Left lobe of liver (tissue), 2 donors: ENCODE measurements at regions not wholly inside any gene's neighbourhood (a gene's known extent, or its start where the extent isn't known, plus 50 kb on each side); places are given as distances from the start of the nearest gene placed in this dataset.
"Not testable (repeated sequence)": the region's sequence is repeated elsewhere in the genome, so short reads cannot be mapped to it uniquely, and the experiment has no call there.

Experiments used
- ATAC-seq: fragments of 200-7000 bp; cut with Tn5 transposase; one replicate; pipeline ENCODE4 v1.9.1; 2020; ENCODE audit warnings: mild to moderate bottlenecking, moderate library complexity
- DNase-seq: peaks from one replicate; pipeline ENCODE4 v3.0.0-alpha.2; 2020; ENCODE audit warnings: low spot score
- donor health status: DM: no; HTN: no; CAD: no; lungs with moderate emphysema.
- donor health status: DM: no; HTN: yes; CAD: no.

DNA sequence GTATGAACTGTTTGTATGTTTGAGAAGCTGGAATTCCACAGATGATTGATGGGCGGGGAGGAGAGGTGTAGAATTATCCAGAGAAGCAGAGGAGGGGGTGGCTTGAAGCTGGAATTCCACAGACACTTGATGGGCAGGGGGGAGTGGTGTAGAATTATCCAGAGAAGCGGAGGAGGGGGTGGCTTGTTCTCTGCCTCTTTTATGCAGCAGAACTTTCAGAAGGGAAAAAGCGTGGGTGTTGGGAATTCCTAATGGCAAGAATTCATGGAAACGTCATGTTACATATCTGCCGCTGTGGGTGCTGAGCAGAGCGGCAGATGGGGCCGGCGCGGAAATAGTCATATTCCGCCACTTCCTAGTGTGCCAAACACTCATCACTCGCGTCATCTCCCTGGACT lies 167.9 kb upstream of the KCNG1 start:
- ATAC-seq: no peak

DNA sequence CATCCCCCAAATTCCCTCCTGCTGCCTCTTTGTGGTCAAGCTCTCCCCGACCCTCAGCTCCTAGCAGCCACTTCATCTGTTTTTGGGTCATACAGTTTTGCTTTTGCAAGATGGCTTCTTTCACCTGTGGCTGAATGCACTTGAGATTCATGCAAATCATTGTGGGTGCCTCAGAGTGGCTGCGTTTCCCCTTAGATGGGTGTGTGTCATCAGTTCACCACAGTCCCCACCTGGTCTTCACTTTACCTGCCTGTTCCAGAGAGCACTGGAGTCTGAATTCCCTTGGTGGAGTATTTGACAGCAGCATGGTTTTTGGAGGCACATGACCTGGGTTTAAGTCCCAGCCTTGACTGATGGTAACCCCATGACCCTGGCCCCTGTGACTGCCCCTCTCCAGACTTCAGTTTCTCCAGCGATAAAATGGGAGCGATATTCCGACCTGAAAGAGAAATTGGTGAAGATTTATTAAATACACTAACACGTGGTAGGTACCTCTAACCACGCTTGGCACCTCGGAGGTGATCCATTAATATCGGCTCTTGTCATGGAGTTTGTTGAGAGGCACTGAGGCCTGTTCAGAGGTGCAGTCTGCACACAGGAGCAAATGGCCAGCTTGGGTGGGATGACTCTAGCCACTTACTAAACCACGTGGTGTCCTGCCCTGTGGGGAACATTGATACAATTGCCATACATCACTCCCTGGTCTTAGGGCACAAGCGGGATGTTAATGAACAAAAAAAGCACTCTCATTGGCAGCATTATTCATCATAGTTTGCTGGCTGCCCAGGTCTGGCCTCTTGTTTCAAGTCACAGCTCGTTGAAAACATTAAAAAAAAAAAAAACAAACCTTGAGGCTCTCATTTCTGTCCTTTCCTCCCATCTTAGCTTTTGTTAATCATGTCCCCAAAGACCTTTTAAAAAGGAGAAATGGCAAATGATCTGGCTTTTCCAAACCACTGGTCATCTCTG lies 167.2 kb upstream of the KCNG1 start:
- DNase-seq (no peak), ATAC-seq (no peak)

More for the DNA sequence above, 167.9 kb upstream of the KCNG1 start:
- DNase-seq: no peak

GRCh38 chr20:51188941-51189340 lies 166.0 kb upstream of the KCNG1 start:
- DNase-seq (no peak), ATAC-seq (no peak)

- no peak for ATAC-seq
- DNase-seq: no peak
Observed at GRCh38 chr20:51187261-51187660, 164.4 kb upstream of the KCNG1 start.

DNA sequence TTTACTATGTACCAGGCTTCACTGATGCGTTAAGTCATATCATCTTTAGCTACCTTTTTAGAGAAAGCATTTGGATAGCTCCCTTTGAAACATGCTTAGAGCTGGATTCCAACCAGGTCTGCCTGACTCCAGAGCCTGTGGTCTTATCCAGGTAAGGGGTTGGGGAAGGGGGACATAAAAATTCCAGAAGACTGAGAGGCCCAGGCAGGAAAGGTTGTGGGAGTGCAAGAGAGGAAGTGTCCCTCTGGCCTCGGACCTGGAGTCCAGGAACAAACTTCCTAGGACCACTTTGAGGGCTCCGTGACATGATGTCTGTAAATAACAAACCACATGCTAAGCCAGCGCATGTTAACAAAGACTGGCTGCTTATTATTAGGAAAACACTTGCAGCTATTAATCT lies 163.0 kb upstream of the KCNG1 start:
- no peak for ATAC-seq
- DNase-seq: no peak

GRCh38 chr20:51185277-51185676 lies 162.4 kb upstream of the KCNG1 start:
- ATAC-seq (no peak), DNase-seq (no peak)

DNA sequence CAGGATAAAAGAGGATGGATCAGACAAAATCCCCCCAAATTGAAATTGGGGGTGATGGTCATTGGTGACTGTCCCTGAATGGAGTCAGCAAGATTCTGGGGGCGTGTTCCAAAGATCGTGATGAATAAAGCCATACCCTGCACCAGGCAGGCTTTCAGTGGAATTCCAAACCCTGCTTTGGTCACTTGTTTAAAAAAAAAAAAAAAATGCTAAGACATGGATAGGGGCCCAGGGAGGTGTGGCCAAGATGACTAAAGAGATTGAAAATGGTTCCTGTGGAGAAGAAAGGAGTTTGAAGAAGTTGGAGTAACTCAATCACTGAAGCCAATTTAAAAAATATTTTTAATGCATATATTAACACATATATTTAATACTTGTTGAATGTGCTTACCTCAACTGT lies 161.4 kb upstream of the KCNG1 start:
- ATAC-seq (no peak), DNase-seq (no peak)

GRCh38 chr20:51183451-51183850 lies 160.5 kb upstream of the KCNG1 start:
- DNase-seq: no peak
- ATAC-seq: no peak

GRCh38 chr20:51182571-51182970 lies 159.7 kb upstream of the KCNG1 start:
- no peak for DNase-seq
- ATAC-seq: no peak

DNA sequence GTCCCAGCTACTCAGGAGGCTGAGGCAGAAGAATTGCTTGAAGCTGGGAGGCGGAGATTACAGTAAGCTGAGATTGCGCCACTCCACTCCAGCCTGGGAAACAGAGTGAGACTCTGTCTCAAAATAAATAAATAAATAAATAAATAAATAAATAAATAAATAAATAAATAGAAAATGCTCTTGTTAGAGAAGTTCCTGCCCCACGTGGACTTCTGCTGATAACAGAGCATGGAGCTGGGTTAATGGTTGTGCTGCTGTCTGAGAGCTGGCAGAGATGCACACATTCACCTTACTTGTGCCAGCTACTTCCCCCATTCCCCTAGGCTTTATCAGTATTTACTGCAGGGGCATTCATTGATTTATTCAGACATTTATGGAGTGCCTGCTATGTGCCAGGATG lies 155.2 kb upstream of the KCNG1 start:
- ATAC-seq (no peak), DNase-seq (no peak)

DNA sequence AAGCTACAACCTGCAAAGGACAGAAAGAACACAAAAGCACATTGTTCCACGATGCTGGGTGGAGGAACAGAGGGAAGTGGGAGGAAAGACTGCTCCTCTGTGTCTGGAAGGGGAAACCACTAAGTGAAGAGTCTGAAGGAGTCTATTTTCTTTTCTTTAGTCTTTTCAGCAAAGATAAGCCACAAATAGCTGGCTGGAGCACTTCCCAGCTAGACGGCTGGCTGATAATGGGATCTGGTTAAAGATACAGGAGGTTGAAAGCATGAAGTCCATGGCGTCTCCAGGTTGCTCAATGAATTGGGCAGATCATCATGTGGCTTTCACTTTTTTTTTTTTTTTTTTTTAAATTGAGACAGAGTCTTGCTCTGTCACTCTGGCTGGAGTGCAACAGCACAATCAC lies 154.0 kb upstream of the KCNG1 start:
- ATAC-seq: no peak

GRCh38 chr20:51176446-51176845 lies 153.5 kb upstream of the KCNG1 start:
- DNase-seq (no peak), ATAC-seq (no peak)

More for the DNA sequence above, 154.0 kb upstream of the KCNG1 start:
- no peak for DNase-seq

DNA sequence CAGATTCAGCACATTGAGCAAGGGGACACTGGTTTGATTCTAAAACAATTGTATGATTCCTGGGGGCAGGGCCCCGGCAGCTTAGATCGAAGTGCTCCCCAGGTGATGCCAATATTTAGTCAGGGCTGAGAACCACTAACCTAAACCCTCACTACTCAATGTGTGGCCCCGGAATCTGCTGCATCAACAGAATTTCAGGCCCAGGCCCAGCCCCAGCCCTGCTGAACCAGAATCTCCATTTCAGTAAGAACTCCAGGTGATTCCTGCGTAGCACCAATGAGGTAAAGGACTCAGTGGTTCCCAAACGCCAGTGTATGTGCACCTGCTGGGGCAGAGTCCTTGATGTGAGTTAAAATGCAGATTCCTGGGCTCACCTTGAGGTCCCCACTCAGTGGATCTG lies 152.8 kb upstream of the KCNG1 start:
- DNase-seq (no peak), ATAC-seq (no peak)

GRCh38 chr20:51175156-51175555 lies 152.2 kb upstream of the KCNG1 start:
- ATAC-seq (no peak), DNase-seq (no peak)

GRCh38 chr20:51174536-51174935 lies 151.6 kb upstream of the KCNG1 start:
- DNase-seq (no peak), ATAC-seq (no peak)

GRCh38 chr20:51172558-51173428 lies 149.9 kb upstream of the KCNG1 start:
- DNase-seq (peak; percentile 15), ATAC-seq (no peak)

DNA sequence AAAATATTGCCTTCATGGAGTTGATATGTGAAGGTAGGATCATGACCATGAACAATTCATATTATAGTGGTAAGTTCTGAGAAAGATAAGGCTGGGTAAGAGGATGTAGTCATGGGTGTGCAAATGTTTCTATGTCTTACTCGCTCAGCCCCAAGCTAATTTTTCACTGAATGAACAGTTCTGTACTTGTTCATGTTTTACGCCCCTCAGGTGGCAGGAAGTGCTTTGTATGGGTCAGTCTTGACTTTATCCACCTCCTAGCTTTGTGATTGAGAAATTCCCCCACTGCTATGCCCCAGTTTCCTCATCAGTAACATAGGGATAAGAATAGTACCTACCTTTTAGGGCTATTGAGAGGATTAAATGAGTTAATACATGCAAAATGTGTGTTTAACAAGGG lies 148.2 kb upstream of the KCNG1 start:
- DNase-seq: no peak
- no peak for ATAC-seq

DNA sequence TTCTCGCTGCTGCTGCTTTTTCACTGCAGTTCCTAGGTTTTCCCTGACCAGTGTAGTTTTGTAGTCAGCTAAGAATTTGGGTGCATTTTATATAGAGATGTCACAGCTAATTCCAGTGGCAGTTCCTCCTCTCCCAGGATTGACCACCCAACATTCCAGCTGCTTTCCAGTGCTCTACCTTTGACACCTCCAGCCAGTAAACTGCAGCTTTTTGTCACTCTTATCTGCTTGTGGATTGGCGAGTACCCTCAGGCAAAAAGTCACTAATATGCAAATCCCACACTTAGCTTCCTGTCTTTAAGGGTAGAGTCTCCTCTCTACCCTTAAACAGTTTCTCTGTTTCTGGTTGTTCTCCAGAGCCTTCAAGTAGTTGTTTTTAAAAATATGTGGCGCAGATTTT lies 146.9 kb upstream of the KCNG1 start:
- no peak for ATAC-seq

GRCh38 chr20:51167911-51168310 lies 145.0 kb upstream of the KCNG1 start:
- DNase-seq: peak; percentile 19
- ATAC-seq: not testable (repeated sequence)

More for the DNA sequence above, 146.9 kb upstream of the KCNG1 start:
- DNase-seq: no peak

- DNase-seq: no peak
- no peak for ATAC-seq
Observed at GRCh38 chr20:51166489-51166888, 143.6 kb upstream of the KCNG1 start.

- ATAC-seq (no peak), DNase-seq (peak; percentile 24)
Observed at GRCh38 chr20:51165131-51165530, 142.2 kb upstream of the KCNG1 start.

DNA sequence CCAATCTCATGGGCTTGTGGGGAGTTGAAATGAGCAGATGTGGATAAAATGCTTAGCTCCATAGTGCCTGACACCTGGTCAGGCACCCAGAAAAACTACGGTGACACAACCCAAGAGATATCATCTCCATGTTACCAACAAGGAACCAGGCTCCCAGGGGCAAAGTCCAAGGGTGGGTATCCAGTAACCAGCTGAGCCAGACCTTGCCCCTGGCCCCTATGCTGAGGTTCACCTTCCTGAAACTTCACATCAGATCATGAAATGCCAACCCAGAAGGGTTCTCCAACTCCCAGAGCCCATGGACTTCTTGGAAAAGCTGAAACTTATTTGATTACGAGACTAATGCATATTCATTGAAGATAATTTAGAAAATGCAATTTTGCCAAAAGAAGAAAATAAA lies 141.8 kb upstream of the KCNG1 start:
- DNase-seq (peak; percentile 15), ATAC-seq (no peak)
